ENCODE measurements at regions not wholly inside any gene's neighbourhood (a gene's known extent, or its start where the extent isn't known, plus 50 kb on each side); places are given as distances from the start of the nearest gene placed in this dataset.
"Not testable (repeated sequence)": the region's sequence is repeated elsewhere in the genome, so short reads cannot be mapped to it uniquely, and the experiment has no call there.

DNA sequence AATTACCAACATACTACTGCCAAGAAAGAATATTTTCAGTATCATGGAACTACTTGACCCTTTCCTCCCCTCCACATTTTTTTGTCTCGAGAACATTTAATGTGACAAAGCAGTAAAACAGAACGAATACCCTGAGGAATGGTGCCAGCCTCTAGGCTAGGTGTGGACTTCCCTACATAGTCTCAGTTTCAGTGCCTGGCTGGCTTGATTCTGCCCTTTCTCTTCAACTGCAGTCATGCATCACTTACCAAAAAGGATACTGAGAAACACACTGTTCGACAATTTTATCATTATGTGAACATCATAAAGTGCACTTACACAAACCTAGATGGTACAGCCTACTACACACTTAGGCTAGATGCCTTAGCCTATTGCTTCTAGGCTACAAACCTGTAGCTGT, 305.3 kb upstream of the HNRNPA3 start:
- Histone ChIP-seq H3K36me3 (no peaks in the 10 kb centered on the region), H3K27me3 (no peaks in the 10 kb centered on the region), H3K4me1 (no peaks in the 10 kb centered on the region), H3K9me3 (no peaks in the 10 kb centered on the region), H3K4me3 (no peak overlapping the region), H3K27ac (no peak overlapping the region)
- DNase-seq: no peak
- WGBS, 5 donors: 46 to 67% (median 65%) methylated on average over 3 of the region's 3 CpGs
- TF ChIP-seq EP300 (IDR thresholded peaks at IDR 0.05) (no peak), POLR2A (IDR thresholded peaks at IDR 0.05) (no peak), POLR2AphosphoS5 (IDR thresholded peaks at IDR 0.05) (no peak)
- TF ChIP-seq, protein P1, sequence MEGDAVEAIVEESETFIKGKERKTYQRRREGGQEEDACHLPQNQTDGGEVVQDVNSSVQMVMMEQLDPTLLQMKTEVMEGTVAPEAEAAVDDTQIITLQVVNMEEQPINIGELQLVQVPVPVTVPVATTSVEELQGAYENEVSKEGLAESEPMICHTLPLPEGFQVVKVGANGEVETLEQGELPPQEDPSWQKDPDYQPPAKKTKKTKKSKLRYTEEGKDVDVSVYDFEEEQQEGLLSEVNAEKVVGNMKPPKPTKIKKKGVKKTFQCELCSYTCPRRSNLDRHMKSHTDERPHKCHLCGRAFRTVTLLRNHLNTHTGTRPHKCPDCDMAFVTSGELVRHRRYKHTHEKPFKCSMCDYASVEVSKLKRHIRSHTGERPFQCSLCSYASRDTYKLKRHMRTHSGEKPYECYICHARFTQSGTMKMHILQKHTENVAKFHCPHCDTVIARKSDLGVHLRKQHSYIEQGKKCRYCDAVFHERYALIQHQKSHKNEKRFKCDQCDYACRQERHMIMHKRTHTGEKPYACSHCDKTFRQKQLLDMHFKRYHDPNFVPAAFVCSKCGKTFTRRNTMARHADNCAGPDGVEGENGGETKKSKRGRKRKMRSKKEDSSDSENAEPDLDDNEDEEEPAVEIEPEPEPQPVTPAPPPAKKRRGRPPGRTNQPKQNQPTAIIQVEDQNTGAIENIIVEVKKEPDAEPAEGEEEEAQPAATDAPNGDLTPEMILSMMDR (IDR thresholded peaks at IDR 0.05): no peak
- intact Hi-C loops (cut with DNase I; ENCODE audit: low total_unique reads): no loop called here

- intact Hi-C loops (cut with DNase I; ENCODE audit: low total_unique reads): no loop called here
- no peak overlapping the region for H3K27ac ChIP-seq
- H3K36me3 ChIP-seq: no peaks in the 10 kb centered on the region
- H3K4me1 ChIP-seq: no peaks in the 10 kb centered on the region
- no peaks in the 10 kb centered on the region for H3K9me3 ChIP-seq
- no peak for TF ChIP-seq POLR2AphosphoS5 (IDR thresholded peaks at IDR 0.05)
- DNase-seq: no peak
- no peaks in the 10 kb centered on the region for H3K27me3 ChIP-seq
- no peak overlapping the region for H3K4me3 ChIP-seq
- WGBS, 5 donors: 34 to 53% (median 50%) methylated on average over 3 of the region's 3 CpGs
Measured at GRCh38 chr2:176910828-176911227, 301.8 kb upstream of the HNRNPA3 start.

GRCh38 chr2:176913955-176914354, 298.6 kb upstream of the HNRNPA3 start:
- no peaks in the 10 kb centered on the region for H3K4me1 ChIP-seq
- H3K27ac ChIP-seq: no peak overlapping the region
- H3K9me3 ChIP-seq: no peaks in the 10 kb centered on the region
- DNase-seq: no peak
- H3K36me3 ChIP-seq: no peaks in the 10 kb centered on the region
- WGBS, 5 donors: 76 to 90% (median 81%) methylated on average over 1 of the region's 1 CpG
- no peak overlapping the region for H3K4me3 ChIP-seq
- H3K27me3 ChIP-seq: no peaks in the 10 kb centered on the region
- TF ChIP-seq POLR2AphosphoS5 (IDR thresholded peaks at IDR 0.05): no peak
- no peak for TF ChIP-seq POLR2A (IDR thresholded peaks at IDR 0.05)
- TF ChIP-seq EP300 (IDR thresholded peaks at IDR 0.05): no peak
- TF ChIP-seq, protein P1 (IDR thresholded peaks at IDR 0.05): no peak
- intact Hi-C loops (cut with DNase I; ENCODE audit: low total_unique reads): no loop called here

- Histone ChIP-seq H3K4me1 (no peaks in the 10 kb centered on the region), H3K9me3 (no peaks in the 10 kb centered on the region), H3K27me3 (no peaks in the 10 kb centered on the region), H3K27ac (no peak overlapping the region), H3K4me3 (no peak overlapping the region), H3K36me3 (no peaks in the 10 kb centered on the region)
- peak in 1 of 2 donors; percentile 9 for DNase-seq
- intact Hi-C loops (cut with DNase I; ENCODE audit: low total_unique reads): no loop called here
- TF ChIP-seq EP300 (IDR thresholded peaks at IDR 0.05) (no peak), POLR2A (IDR thresholded peaks at IDR 0.05) (no peak), POLR2AphosphoS5 (IDR thresholded peaks at IDR 0.05) (no peak)
- TF ChIP-seq, protein P1 (IDR thresholded peaks at IDR 0.05): no peak
- WGBS, 5 donors: 79 to 89% (median 84%) methylated on average over 3 of the region's 3 CpGs
Measured at GRCh38 chr2:176914371-176914770, 298.2 kb upstream of the HNRNPA3 start.

DNA sequence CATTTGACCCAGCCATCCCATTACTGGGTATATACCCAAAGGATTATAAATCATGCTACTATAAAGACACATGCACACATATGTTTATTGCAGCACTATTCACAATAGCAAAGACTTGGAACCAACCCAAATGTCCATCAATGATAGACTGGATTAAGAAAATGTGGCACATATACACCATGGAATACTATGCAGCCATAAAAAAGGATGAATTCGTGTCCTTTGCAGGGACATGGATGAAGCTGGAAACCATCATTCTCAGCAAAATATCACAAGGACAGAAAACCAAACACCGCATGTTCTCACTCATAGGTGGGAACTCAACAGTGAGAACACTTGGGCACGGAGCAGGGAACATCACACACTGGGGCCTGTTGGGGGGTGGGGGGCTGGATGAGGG, 290.0 kb upstream of the HNRNPA3 start:
- H3K27ac ChIP-seq; intact Hi-C loops (cut with DNase I; ENCODE audit: low total_unique reads); H3K4me3 ChIP-seq; H3K36me3 ChIP-seq; H3K9me3 ChIP-seq; H3K27me3 ChIP-seq; DNase-seq; H3K4me1 ChIP-seq: not testable (repeated sequence)
- WGBS, 5 donors: 90 to 96% (median 93%) methylated on average over 3 of the region's 3 CpGs

Data from stomach (tissue), 8 donors.